ENCODE measurements at regions not wholly inside any gene's neighbourhood (a gene's known extent, or its start where the extent isn't known, plus 50 kb on each side); places are given as distances from the start of the nearest gene placed in this dataset.

DNA sequence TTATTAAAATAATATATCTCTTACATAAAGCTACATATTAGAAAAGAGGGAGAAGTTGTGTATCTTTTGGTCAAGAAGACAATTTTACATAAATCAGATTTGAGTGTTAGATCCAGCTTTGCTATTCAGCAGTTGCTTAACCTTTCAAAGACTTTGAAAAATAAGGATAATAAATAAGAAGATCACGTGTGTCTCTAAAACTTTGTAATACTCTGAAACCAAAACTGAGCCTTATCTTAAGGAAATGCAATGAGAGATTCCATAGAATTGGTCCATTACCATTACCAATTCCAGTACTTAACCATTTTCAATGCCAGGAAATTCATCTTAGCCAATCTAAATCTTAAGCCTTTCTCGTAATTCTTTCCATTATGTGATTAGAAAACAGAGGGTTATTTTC is 89.2 kb upstream of the COL5A2 start:
- DNase-seq = no peak

GRCh38 chr2:189273734-189274133 is 94.2 kb upstream of the COL5A2 start:
- DNase-seq = no peak

DNA sequence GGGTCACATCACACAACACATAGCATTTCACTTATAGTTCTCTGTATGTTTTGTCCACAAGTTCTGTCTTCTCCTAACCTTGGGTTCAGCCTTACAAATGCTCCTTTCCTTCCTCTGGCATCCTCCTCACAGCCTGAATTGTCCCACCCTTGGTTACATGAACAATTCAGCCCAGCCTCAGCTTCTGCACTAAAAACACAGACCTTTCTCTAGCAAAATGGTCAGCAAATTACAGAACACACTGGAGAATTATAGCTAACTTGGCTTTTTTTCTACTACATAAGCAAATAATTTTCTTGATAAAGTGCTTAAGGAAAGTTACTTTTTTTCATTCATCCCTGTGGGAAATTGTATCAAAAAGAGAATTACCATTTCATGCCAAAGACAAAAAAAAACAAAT is 94.8 kb upstream of the COL5A2 start:
- no peak for DNase-seq

- DNase-seq = no peak
These were observed 96.7 kb upstream of the COL5A2 start for GRCh38 chr2:189276277-189276676.

- no peak for DNase-seq
These were observed 101.6 kb upstream of the COL5A2 start for GRCh38 chr2:189281201-189281600.

- no peak for DNase-seq
These were observed 105.8 kb upstream of the COL5A2 start for GRCh38 chr2:189285349-189285748.

DNA sequence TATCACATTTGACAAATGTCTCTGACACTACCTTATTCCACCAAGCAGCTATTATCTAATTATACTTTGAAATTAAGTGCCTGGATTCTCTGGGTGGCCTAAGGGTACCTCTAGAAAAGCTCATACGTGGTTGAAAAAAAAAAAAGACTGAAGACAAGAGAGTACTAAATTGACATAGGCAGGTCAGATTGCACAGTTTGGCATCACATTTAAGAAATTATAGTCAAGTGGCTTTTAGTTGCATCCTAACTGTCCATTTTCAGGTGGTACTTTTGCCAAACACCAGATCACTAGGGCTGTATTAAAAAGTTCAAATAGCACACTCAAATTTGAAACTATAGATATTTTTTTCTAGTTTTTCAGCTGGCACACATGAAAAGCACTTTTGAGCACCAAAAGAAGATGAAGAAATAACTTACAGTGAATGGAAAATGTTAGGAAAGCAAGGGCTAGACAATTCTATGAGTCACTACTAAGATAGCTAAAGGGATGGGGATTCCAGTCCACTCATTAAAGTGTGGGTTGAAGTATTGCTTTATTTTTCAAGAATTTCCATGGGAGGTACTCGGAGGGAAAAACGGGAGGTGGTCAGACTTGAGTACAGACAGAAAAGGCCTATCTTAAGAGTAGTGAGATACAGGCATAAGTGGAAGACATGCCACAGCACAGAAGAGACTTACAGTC is 106.5 kb upstream of the COL5A2 start:
- DNase-seq = no peak

GRCh38 chr2:189287363-189287762 is 107.8 kb upstream of the COL5A2 start:
- no peak for DNase-seq

DNA sequence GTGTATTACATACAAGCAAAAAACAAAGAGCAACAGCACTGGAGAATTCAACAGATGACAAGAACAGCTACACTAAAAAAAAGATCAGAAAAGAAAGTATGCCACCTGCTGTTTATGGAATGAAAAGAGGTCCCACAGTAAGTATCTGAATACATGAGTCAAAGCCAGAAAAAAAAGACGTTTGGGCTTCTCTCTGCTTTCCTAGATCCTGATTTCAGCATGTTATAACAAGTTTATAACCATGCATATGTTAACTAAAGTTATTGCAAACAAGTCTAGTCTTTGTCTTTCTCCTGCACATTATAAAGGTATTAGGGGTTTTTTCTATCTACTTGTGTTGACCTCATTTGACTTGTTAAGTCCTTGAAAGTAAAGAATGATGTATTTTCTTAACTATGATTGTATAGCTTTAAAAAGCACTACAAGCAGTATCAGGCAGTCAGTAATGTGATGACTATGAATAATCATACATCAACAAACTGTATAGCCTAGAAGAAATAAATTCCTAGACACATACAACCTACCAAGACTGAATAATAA is 108.5 kb upstream of the COL5A2 start:
- DNase-seq = peak; percentile 10

DNA sequence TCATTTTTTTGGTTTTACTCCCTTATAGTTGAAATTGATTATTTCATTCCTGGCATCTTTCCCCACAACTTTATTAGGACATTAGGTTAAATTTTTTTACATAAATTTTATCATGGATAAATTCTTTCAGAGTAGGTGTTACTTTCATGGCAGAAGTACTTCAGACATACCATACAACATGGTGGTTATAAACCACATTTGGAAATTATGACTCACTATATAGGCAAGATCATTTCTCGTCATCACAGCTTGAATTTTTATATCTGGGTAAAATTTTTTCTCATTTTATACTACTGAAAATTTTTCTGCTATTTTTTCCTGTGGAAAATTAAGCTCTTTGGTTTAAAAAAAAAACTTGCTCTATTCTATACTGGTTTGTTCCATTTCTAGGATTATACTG is 111.9 kb upstream of the COL5A2 start:
- no peak for DNase-seq

DNA sequence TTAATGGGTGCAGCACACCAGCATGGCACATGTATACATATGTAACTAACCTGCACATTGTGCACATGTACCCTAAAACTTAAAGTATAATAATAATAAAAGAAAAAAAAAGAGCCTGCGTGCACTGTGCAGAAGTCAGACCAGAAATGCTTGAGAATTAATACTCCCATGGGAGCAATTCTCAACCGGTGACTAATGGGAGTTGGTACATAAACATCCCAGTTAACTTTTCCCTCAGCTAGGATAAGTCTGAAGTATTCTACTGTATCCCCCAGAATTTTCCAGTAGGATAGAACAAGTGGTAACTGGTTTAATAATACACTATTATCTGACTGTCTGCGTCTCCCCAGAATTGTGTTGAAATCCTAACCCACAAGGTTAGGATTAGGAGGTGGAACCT is 113.6 kb upstream of the COL5A2 start:
- no peak for DNase-seq

DNA sequence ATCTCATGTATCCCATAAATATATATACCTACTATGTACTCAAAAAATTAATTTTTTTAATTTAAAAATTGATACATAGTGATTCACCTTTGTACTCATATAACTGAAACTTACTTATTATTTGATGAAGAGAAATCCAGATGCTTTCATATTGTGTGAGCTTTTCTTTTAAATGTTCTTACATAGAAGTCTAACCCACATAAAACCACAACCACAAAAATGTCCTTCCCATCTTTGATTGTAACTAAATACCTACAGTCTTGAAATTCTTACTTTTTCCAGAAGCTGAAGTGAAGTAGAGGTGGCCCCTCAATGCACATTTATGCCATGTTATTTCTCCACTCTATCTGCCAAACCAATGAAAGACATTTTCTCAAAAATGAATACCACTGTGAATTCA is 117.9 kb upstream of the COL5A2 start:
- DNase-seq = no peak

DNA sequence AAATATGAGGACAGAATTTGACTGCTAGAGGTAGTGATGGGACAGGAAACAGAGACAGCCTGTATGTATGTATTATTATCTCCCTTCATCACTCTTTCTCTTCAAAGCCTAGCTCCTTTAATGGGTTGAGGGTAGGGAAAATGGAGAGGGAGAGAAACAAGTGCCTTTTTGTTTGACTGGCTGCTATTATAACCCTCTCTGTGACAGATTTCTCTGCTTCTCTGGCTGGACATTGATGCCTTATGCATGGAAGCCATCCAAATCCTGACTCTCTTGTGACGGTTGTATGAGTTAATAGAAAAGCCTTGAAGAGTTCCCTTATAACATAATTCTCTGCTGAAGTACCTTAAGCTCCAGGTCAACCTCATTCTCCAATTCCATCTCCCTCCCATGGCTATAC is 118.5 kb upstream of the COL5A2 start:
- DNase-seq = no peak

DNA sequence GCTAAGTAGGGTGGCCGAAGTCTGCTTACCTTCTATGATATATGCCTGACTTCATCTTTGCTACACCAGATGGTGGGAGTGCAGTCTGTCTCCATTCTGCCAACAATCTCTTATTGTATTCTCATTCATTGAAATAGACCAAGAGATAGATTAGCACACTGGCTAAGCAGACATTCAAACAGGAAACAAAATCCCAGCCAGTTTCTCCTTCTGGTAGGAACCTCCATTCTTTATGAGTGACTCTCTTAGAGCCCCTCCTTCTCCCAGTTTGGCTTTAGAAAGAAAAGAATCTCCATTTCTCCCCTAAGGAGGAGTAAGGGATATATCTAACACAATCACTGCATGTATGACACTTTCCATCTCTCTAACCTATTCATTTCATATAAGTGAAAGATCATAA is 118.9 kb upstream of the COL5A2 start:
- no peak for DNase-seq

DNA sequence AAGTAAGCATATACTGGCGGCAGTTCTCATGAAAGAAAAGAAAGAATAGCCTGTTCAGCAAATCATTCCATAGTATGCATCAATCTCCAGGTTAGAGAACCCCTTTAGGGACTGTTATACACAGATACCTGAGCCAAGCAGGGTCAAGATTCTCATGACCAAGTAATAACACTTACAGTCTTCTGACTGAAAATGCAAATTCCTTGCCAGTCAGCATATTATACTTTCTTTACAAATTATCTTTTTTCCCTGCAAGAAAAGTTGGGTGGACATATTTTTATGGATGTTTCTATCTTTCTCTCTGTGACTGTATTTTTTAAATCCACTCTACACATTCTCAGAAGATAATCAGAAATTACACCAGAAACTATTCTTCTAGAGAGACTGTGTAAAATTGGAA is 120.4 kb upstream of the COL5A2 start:
- DNase-seq = no peak

GRCh38 chr2:189300916-189301315 is 121.4 kb upstream of the COL5A2 start:
- no peak for DNase-seq

DNA sequence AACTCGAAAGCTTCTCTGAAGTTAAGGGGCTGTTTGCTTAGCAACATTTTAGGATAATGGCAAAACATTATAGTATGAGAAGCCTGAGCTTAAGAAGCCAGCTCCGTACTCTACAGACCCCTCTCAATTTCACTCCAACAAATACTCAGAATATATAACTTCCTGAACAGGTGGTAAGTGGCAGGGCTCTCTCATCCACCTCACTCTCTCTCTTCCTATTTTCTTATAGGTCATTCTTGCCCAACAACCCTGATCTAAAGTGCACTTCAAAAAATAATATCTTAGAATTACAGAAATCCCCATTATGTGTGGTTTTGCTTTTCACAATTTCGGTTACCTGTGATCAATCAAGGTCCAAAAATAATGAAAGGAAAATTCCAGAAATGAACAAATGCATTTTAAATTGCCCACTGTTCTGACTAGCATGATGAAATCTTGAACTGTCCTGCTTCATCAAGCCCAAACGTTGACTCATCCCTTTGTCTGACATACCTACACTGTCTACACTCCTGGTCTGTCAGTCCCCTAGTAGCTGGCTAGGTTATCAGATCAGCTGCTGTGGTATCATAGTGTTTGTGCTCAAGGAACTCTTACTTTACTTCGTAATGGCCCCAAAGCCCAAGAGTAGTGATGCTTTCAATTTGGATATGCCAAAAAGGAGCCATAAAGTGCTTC is 122.8 kb upstream of the COL5A2 start:
- DNase-seq = no peak

DNA sequence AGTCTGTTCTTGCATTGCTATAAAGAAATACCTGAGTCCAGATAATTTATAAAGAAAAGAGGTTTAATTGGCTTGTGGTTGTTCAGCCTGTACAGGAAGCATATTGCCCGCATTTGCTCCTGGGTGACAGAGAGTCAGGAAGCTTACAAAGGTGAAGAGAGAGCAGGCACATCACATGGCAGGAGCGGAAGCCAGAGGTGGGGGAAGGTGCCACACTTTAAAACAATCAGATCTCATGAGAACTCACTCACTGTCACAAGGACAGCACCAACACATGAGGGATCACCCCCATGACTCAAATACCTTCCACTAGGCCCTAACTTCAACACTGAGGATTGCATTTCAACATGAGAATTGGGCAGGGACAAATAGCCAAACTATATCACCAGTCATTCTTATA is 124.8 kb upstream of the COL5A2 start:
- DNase-seq = no peak

- DNase-seq = no peak
These were observed 125.9 kb upstream of the COL5A2 start for GRCh38 chr2:189305291-189305943.

DNA sequence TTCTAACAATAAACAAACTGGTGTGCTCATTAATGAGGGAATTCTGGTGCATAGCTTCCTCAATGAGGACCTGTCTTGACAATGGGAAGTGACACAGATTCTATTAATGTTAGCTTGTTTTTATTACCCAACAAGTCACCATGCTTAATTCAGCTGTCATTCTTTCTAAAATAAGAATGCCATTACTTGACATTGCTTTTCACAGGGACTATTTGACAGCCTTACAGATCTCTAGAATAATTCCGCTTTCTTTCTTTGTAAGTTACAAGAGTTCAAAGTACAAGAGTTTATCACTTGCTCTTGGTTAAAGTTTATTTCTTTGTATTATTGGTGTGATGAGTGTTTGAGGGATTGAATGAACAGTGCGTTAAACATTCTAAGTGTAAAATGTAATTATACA is 127.0 kb upstream of the COL5A2 start:
- DNase-seq = no peak

GRCh38 chr2:189308056-189308790 is 128.7 kb upstream of the COL5A2 start:
- DNase-seq = no peak

DNA sequence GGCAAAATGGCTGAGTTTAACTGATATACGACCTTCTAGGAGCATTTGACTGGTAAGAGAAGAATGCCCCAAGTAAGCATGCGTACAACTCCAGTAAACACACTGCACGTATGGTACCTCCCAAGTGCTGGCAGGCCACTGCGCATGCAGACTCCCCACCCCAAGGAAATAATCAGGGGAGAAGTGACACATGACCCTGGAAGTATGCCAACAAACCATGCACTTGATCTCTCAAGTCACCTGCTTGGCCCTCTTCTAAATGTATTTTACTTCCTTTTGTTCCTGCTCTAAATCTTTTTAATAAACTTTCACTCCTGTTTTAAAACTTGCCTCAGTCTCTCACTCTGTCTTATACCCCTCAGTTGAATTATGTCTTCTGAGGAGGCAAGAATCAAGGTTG is 129.8 kb upstream of the COL5A2 start:
- no peak for DNase-seq

GRCh38 chr2:189312211-189312610 is 129.1 kb upstream of the WDR75 start:
- no peak for DNase-seq

GRCh38 chr2:189312643-189313042 is 128.6 kb upstream of the WDR75 start:
- no peak for DNase-seq

Measured in NCI-H2081 treated with DMSO at 0.1 percent for 48 hours (cell line).